ENCODE measurements at regions not wholly inside any gene's neighbourhood (a gene's known extent, or its start where the extent isn't known, plus 50 kb on each side); places are given as distances from the start of the nearest gene placed in this dataset.
A peak's percentile ranks its signal among the peaks of the same experiment; 100 is the strongest.

DNA sequence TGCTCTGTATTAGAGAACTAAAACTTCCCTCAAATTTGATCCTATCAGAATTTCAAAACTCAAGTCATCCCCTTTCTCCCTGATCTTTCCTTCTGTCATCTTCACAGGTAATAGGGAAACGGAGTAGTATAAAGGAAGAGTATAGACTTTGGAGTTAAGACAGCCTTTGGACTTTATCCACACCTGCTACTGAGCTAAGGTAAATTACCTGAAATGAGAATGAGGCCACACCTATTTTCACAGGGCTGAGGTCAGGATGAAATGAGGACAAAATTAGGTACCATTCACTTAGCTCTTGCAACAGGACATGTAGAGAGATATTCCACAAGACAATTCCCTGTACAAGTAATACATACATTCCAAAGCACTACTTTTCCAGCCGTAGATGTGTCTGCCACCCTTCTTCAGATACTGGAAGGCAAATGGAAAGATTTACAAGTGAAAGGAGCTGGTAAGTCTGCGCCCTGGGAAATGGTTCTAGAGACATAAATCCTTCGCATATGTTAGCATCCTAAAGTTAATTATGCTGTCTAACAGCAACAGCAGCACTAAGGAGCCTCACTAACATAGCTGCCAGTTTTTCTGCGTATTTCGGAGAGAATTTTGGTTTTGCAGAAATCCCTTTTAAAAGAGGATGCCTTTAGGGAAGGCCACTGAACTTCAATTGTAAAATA, 461.8 kb downstream of the SHQ1 start:
- DNase-seq: no peak

DNA sequence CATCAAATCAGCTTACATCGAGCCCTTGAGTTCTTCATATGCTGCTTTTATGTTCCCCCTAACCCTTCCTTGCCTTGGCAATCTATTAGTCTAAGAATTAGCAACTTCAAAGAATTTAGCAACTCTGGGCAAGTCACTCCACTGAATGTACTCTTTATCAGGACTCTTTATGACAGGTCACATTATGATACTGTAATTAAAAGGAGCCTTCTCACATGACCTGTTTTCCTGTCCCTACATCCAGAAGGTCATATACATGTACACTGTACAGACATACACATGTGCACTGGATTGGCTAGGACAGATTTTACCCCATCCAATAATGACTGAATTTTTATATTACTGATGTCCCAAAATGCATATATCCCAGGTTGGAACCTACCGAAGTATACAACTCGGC, 463.1 kb downstream of the SHQ1 start:
- DNase-seq: no peak

DNA sequence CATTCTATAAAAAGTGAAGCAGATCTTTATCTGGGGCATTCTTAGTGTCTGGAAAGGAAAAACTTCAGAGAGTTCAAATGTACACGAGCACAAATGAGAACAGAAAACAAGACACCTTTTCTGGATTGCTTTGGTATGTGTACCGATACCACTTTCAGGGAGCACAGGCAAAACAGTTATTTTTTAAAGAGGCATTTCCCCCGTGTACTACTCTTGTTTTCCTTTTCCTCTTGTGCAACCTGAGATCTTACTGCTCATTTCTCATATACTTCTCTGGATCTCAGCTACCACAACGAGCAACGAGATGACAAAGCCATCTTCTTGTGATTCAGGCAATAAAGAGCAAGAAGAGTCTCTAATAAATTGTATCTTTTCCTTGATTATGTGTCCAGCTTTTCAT, 463.6 kb downstream of the SHQ1 start:
- no peak for DNase-seq

DNA sequence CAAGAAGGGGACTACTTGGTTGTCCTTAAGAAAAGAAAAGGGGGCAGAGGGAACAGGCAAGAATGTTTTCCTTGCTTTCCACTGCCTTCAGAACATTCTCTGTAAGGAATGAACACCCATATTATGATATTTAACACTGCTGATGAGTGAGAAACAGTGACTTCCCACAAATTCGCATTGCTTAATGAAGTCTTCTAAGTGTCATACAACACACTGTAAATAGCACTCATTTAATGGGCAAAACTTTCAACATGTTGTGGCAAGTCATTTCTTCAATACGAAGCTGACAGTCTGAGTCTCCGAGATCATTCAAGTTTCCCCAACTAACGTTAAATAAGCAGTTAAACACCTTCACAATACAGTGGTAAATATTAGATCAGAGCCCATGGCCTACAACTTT, 464.4 kb downstream of the SHQ1 start:
- no peak for DNase-seq

DNA sequence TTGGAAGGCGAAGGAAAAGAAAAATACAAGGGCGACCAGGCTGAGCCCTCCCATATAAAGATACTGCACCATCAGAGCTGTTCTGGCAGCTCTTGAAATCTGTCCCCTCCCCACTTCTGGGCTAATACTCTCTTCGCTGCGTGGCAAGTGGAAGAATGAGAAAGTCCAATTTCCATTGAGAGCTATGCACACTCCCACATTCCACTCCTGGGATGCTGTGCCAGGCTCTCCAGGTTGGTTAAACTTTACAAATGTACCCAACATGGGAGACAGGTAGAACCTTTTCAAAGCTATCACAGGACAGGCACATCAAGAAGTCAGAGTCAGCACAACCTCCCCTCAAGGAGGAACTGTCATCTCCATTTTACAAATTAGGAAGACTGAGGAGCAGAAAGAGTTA, 465.0 kb downstream of the SHQ1 start:
- DNase-seq: no peak

DNA sequence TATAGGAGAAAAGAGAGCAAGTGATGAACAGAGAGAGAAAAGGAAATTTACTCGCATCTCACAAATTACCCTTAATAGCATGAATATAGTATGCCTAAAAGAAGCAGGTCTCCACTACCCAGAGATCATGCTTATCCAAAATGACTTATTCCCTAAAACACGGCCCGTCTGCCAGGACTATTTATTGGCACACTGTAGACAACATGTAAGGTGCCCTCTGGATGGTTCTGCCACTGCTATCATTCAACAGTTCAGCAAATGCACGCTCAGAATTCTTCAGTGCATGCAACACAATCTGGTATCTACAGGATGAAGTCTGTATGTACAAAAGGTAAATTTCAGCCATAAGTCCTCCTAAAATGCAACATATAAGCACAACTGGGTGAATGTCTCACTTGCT, 465.8 kb downstream of the SHQ1 start:
- DNase-seq: no peak

DNA sequence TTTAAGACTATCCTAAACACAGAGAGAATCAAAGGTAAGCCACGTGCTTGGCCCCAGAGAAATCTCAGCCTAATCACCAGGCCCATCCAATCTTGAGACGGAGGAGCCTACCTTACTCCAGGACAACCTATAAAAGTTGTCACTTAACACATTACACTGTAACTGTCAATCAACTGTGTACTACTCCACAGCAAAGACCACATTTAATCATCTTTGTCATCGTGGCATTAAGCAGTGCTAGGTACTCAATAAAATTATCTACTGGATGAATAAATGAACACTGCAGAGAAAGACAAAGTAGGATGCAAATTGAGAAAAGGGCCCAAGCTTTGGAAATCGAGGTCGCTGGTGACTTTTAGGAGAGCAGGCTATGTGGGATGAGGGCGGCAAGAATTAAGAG, 466.7 kb downstream of the SHQ1 start:
- DNase-seq: no peak

DNA sequence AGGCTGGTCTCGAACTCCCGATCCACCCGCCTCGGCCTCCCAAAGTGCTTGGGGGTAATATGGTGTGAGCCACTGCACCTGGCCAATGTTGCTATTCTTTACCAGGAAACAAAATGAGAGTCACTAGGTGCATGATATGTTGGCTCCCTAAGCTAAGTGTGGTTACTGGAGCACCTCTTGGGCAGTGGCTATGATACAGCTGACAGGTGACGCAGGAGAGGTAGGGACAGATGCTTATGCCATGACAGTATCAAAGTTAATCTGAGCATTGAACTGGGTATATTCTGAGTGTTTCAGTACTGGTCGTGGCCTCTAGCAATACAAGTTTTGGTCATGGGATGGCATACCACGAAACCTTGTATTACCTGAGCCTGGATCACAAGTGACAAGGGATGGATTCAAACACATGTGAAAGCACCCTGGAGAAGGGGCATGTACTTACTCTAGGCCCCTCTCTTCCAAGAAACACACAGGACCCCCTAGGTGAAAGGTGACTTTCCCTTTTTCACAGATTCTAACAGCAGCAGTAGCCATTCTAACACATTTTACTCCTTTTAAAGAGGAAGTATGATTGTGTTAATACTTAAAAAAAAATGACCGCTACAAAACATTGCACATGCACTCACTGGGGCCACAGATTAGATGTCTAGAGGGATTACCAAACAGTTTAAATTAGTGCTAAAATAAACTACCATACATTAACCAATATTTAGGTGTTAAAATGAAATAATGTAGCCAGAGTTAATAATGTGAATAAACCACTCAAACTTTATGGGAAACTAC, 467.3 kb downstream of the SHQ1 start:
- DNase-seq: no peak

DNA sequence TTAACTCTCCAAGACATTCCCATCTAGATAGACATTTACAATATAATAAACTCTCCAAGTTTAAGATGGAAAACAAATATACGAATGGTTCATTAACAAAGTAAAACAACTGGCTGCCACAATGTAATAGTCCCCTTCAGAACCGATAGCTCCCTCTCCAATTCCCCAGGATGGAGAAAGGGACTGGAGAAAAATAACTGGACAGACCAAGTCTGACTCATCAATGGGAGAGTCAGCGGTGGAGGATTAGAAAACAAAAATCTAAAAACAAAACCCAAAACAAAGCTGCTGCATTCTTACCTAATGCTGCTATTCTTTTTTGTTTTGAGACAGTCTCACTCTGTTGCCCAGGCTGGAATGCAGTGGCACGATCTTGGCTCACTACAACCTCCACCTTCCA, 468.1 kb downstream of the SHQ1 start:
- DNase-seq: no peak

DNA sequence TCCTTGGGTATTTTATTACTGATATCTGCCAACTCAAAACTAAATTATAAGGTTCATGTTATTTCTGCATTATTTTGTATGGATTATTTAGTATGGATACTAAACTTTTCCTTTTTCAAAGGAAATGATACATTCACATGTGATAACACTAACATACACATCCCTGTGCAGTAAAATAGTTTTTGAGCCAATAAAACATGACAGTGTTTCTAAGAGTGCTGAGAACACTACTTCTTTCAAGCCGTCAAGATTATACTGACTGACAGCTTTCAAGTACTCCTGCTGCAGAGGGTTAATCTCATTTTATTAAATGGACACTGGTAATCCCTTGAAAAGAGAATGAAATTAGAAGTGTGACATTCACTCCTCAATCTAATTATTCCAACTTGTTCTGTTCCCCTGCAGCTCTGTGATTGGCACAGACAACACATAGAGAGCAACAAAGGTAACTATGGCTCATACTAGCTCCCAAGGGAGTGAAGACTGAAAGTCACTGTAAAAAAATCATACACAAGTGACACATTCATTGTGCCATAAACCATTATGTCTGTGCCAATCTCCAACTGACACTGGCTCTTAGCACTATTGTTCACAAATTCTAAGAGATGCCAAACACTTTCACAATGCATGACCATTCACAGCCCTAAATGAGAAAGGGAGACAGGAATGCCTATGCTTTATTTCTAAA, 468.6 kb downstream of the SHQ1 start:
- DNase-seq: no peak

DNA sequence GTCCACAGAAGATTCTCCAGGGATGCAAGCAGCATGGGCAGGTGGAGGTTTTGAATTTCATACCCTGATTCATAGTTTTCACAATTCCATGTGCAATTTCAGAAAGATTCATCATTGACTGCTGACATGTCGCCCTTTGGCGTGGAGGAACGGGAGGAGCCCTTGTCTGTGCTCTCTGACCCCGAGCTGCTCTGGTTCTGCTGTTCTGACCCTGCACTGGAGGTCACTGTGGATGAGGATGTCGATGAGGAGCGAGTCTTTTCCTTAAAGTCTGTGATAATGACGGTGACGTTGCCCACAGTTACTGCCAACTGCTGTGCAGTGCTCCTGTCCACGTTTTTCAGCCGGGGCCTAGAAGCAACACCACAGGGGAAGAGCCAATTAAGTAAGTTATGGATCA, 470.0 kb downstream of the SHQ1 start:
- DNase-seq: no peak

DNA sequence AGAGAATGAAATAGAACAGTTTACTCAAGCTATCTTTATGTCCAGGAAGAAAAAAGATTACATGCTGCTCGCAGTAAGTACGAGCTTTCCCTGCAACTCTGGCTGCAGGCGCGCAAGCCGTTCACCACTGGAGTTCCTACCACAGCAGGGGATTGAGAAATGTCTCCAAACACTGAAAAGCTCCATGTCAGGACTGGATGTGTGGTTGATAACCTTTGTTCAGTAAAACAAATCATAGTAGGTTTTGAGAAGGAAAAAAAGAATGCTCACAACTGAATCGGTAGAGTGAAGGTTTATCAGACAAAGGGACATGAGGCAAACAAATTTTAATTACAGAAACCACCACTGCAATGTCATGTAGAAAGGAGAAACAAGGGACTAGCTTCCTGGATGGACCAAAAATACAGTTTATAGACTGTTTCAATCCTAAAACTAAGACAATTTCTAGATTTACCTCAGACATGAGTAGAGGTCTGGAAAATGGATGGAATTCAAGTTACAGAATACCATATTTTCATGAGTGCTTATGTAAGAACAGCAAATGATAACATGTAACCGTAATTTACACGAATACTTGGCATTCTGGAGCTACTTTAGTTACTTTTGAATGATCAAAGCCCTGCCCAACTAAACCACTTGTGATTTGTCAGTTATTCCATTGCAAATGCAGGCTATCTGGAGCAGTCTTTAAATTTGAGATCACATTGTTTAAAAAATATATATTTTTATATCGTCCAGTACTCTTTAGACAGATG, 471.1 kb downstream of the SHQ1 start:
- no peak for DNase-seq

DNA sequence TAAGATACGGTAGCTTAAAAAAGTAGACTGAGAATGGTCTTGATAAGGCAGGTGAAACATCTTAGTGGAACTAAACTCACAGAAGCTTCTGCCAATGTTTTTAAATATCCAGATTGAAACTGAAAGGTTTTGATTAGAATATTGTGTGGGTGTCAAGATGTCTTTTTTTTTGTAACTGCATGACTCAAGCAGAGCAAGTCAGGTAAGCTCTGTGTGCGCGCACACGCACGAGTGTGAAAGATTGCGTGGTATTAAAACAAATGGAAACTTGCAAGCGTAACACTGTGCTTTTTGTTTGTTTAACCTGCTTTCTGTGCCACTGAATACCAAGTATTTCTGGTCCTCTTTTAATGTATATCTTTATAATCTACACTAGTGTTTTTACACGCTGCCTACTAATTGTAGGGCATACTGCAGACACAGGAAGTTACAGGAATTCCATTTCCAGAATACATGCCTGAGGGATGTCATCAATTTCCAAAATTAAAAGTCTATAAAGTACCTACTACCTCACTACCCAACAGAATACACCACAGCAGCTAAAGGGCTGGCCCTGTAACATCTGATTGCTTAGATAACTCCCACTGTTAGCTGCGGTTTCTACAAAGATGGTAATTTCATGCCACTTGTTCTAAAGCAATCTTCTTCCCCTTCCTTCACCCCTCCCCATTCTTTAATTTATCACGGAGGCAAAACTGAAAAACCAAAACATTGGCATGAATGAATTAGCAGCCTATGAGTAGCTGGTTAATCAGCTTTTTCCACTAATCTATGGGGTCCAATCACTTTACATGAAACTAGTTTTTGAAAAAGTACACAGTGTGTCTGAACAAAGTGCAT, 472.8 kb downstream of the SHQ1 start:
- no peak for DNase-seq

DNA sequence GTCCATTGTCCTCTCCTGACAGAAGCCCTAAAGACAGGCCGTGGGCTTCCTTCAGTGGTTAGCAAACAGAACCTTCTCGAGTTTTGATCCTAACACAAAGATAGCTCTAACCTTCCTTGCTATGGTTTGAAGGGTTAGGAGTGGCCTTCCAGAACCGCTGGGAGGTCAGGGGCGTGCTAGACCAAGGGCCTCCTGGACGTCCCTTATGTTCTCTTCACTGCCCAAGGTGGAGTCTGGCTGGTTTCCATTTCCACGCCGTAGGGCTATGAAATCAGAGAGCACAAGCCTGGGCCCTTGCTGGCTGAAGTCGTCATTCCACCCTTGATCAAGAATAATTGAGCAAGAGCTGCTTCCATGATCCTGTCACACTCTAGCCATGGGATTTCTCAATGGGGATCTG, 475.1 kb downstream of the SHQ1 start:
- no peak for DNase-seq

DNA sequence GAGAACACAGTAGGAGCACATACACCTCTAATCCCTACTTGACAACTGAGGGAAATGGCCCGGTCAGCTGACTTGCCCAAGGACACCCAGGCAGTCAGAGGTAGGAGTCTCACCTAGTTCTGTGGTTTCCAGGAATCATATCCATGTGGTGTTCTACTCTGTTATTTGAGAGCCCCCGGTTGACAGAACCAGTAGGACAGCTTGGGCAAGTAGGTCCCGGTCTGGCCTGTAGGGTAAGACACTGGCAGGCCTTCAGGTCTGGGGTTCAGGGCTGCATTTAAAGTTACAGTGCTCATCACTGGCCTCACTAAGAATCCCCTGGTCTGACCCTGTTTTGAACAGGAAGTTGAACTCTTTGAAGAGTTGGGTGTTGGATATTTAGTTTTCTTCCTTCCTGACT, 476.1 kb downstream of the SHQ1 start:
- no peak for DNase-seq

DNA sequence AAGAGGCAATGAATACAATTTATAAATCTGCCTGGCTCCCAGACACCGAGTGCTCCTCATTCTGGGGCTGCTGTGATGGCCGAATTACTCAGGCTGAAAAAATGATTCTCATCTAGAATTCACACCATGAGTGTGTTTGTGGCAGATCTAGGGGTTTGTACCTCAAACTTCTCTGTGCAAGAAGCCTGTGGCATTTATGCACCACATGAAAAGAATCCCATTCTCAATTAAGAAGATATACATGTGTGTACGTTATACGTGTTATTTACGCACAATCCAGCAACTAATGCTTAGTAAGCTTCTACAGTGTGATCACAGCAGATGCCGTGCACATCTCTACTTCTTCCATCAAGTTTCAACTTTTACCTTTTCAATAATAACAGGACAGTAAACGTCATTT, 476.8 kb downstream of the SHQ1 start:
- DNase-seq: no peak

DNA sequence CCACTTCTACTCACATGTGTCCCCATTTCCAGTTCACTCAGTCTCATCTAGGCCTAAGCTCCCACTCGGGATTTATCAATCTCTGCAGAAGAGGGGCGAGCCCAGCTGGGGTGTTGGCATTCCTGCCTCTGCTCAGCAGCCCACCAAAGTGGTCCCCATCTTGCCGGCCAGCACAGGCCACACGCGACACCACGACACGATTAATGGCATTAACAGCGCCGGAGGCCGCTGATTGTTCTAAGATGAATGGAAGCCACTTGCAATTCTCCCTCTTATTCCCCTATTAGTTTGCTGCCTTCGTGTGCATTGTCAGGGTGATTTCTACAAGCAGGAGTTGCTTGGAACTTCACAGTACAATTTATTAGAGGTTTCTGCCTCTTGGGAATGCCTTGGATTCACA, 477.3 kb downstream of the SHQ1 start:
- DNase-seq: no peak

DNA sequence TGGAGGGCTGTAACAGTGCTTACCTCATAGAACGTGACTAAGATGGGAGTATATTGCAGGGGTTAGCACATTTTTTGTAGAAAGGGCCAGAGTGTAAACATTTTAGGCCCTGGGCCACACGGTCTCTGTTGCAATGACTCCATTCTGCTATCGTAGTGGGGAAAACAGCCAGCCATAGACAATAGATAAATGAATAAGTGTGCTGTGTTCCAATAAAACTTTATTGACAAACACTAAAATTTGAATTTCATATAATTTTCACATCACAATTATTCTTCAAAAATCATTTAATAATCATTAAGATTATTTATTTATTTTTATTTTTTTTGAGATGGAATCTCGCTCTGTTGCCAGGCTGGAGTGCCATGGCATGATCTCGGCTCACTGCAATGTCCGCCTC, 478.6 kb downstream of the SHQ1 start:
- no peak for DNase-seq

DNA sequence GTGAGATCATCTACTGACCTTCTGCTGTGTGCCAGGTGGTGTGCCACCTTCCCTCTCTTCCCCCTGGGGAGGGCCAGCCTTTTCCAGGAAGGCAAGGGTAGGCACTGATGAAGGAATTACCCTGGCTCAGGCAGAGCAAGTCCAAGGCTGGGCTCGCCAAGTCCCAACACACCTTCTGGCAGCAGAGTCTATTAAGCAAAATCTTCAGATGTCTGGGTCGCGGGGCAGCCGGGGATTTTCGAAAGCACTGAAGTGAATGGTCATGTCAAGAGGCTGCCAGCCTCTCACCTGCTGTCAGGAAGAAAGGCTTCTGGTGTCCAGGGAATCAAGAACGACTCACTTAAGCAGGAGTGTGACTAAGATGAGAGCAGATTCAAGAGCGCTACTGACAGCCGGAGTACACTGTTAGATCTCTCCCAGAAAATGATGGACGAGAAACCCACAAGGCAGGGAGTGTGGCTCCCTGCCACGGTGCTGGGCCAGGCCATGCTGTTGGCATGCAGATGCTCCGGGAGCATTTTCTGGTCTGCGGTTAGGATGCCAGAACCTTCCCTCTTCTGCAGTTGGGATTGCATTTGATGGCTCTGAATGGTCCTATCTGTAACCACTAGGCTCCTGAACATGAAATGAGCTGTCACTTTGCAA, 479.8 kb downstream of the SHQ1 start:
- peak; percentile 43 for DNase-seq

DNA sequence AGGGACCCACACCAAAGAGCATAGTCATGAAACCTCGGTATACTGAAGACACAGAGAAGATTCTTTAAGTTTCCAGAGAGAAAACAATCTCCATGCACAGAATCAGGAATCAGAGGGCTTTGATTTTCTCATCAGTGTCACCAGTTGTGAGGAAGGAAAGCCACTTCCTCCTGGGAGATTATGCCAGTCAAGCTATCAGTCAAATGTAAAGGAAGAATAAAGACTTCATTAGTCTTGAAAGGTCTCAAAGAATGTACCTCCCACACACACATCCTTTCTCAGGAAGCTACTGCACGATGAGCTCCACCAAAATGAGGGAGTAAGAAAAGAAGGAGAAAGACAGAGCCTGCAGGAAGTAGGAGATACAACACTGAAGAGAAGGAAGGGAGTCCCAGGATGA, 486.3 kb downstream of the SHQ1 start:
- DNase-seq: no peak

DNA sequence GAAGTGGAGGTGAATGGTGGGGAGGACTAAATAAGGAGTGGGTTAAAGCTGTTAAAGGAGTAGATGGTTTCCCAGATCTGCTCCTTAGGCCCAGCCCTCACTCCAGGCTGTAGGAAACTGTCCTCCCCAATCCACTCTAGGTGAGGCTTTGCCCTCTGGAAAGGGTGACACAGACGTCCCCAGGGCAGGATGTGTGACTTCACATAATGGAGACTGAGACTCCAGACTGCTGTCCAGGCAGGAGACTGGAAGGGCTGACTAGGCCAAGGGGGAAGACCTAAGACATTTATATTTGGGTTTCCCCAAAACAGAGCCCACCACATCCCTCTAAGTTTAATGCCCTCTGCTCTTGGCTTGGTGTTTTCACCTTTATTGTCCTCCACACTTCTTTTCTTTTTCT, 488.5 kb downstream of the SHQ1 start:
- no peak for DNase-seq

DNA sequence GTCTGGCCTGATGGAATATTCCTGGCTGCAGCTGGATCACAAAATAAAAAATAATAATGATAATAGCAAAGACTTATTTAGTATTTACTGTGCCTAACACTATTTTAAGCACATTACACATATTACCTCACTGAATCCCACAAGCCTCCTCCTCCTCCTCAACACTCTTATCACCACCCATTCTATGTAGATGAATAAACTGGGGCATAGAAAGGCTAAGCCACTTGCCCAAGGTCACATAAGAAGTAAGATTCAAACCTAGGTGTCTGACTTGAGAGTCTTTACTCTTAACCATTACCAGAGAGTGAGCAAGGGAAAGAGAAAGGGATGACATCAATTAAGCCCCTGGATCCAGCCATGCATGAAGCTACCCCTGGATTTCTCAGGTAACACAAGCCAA, 493.1 kb downstream of the SHQ1 start:
- no peak for DNase-seq
